HCT116 (cell line): ENCODE measurements at regions not wholly inside any gene's neighbourhood (a gene's known extent, or its start where the extent isn't known, plus 50 kb on each side); places are given as distances from the start of the nearest gene placed in this dataset.

Source experiments
- ATAC-seq: fragments of 200-7000 bp; cut with Tn5 transposase; 2 replicates; pipeline ENCODE4 v1.9.1; 2020; ENCODE audit warnings: mild to moderate bottlenecking, moderate library complexity
- BruUV-seq: library from RNA; stranded (reverse); fragments of 400-500 nt; replicated peaks from 2 replicates; lab custom pipeline; 2021; lab: Mats Ljungman, UMichigan
- CTCF ChIA-PET: fragments of 300-600 bp; sonication (Branson Sonifier 250); formaldehyde crosslinking; loops from one replicate; lab custom pipeline; 2021; ENCODE audit warnings: antibody characterized with exemption; lab: Charles Lee
- POLR2A ChIA-PET: fragments of 300-600, 350-600 bp; sonication (Branson Sonifier 250); formaldehyde crosslinking; loops from one replicate; lab custom pipeline; 2021; ENCODE audit warnings: antibody characterized with exemption; lab: Charles Lee
- RAD21 ChIA-PET, 2 experiments: fragments of 300-600 bp; sonication (Branson Sonifier 250); formaldehyde crosslinking; loops; one replicate each; lab custom pipeline; 2023; ENCODE audit warnings: low total read pairs in 2 of 2; ENCODE audit not compliant: uncharacterized antibody in 2 of 2, unreplicated experiment in 2 of 2, low non-redundant PET in 1 of 2; lab: Charles Lee
- DNase-seq: peaks from one replicate; pipeline ENCODE4 v3.0.0-alpha.2; 2010; ENCODE audit warnings: low read depth, low spot score
- H2AFZ ChIP-seq: fragments of 200-600 bp; shearing (Covaris generic), sonication (generic); 2 replicates; pipeline ENCODE4 v1.6.1; 2017; ENCODE audit warnings: low read depth, mixed run types, mixed read lengths, antibody characterized with exemption, low read length; ENCODE audit not compliant: poor library complexity, severe bottlenecking
- H3K27ac ChIP-seq: 2 replicates; pipeline ENCODE4 v1.5.1; 2012; ENCODE audit warnings: low read depth, low read length
- H3K27me3 ChIP-seq: fragments of 200-600 bp; sonication (generic); 2 replicates; pipeline ENCODE4 v1.6.1; 2016; ENCODE audit warnings: mixed run types, low read length, mixed read lengths; ENCODE audit not compliant: insufficient read depth
- H3K36me3 ChIP-seq, 2 experiments: fragments of 200-500 bp in 1 of 2; fragments of 200-600 bp in 1 of 2; sonication (Bioruptor generic) in 1 of 2; sonication (generic) in 1 of 2; 2 replicates each; pipeline versions ENCODE4 v1.5.1 to v1.6.1; 2014 to 2016; ENCODE audit warnings: low read length in 2 of 2, inconsistent platforms in 1 of 2, mixed read lengths in 1 of 2, mixed run types in 1 of 2; ENCODE audit not compliant: insufficient read depth in 2 of 2, control insufficient read depth in 1 of 2
- H3K4me1 ChIP-seq, 2 experiments: fragments of 200-600 bp in 1 of 2; sonication (generic) in 1 of 2; 2 replicates each; pipeline versions ENCODE4 v1.5.1 to v1.6.1; 2012 to 2017; ENCODE audit warnings: low read length in 2 of 2, inconsistent platforms in 1 of 2, mild to moderate bottlenecking in 1 of 2, mixed read lengths in 1 of 2, mixed run types in 1 of 2, moderate library complexity in 1 of 2; ENCODE audit not compliant: insufficient read depth in 2 of 2, control insufficient read depth in 1 of 2
- H3K4me2 ChIP-seq: fragments of 200-600 bp; sonication (generic); 2 replicates; pipeline ENCODE4 v1.6.1; 2017; ENCODE audit warnings: mixed run types, low read length, mixed read lengths
- H3K4me3 ChIP-seq, 2 experiments: fragments of 200-600 bp in 1 of 2; sonication (generic) in 1 of 2; replicated peaks in 1 of 2; 2 replicates each; pipeline ENCODE4 v1.5.1; 2011 to 2016; ENCODE audit warnings: low read length in 2 of 2, control low read depth in 1 of 2, low read depth in 1 of 2, mild to moderate bottlenecking in 1 of 2, mixed read lengths in 1 of 2, mixed run types in 1 of 2
- H3K79me2 ChIP-seq: fragments of 200-600 bp; sonication (generic); 2 replicates; pipeline ENCODE4 v1.6.1; 2017; ENCODE audit warnings: mild to moderate bottlenecking, mixed run types, low read length, moderate library complexity, mixed read lengths; ENCODE audit not compliant: insufficient read depth
- H3K9ac ChIP-seq: fragments of 200-600 bp; sonication (generic); 2 replicates; pipeline ENCODE4 v1.6.1; 2016; ENCODE audit warnings: low read length, mixed read lengths
- H3K9me2 ChIP-seq: fragments of 200-600 bp; sonication (generic), shearing (Covaris generic); 2 replicates; pipeline ENCODE4 v1.6.1; 2017; ENCODE audit warnings: mixed run types, mild to moderate bottlenecking, moderate library complexity; ENCODE audit not compliant: insufficient read depth
- H3K9me3 ChIP-seq, 2 experiments: fragments of 200-500 bp in 1 of 2; fragments of 200-600 bp in 1 of 2; sonication (Bioruptor generic) in 1 of 2; sonication (generic) in 1 of 2; 2 replicates each; pipeline ENCODE4 v1.6.1; 2014 to 2017; ENCODE audit warnings: low read length in 2 of 2, mixed read lengths in 2 of 2, inconsistent platforms in 1 of 2, low read depth in 1 of 2, mild to moderate bottlenecking in 1 of 2, mixed run types in 1 of 2, moderate library complexity in 1 of 2; ENCODE audit not compliant: control insufficient read depth in 1 of 2, insufficient read depth in 1 of 2
- H4K20me1 ChIP-seq: fragments of 200-600 bp; sonication (generic), shearing (Covaris generic); 2 replicates; pipeline ENCODE4 v1.6.1; 2017; ENCODE audit warnings: mixed run types, mild to moderate bottlenecking, moderate library complexity; ENCODE audit not compliant: insufficient read depth
- EZH2 ChIP-seq: fragments of 200-600 bp; sonication (generic); IDR thresholded peaks from 2 replicates; pipeline ENCODE4 v1.6.1; 2017; ENCODE audit warnings: antibody characterized with exemption, mixed run types
- FOSL1 ChIP-seq: IDR thresholded peaks from 2 replicates; pipeline ENCODE4 v1.6.1; 2012; ENCODE audit warnings: low read depth
- POLR2AphosphoS5 ChIP-seq: IDR thresholded peaks from 2 replicates; pipeline ENCODE4 v1.6.1; 2011; ENCODE audit warnings: mild to moderate bottlenecking, low read depth, low read length, moderate library complexity
- SRF ChIP-seq: IDR thresholded peaks from 2 replicates; pipeline ENCODE4 v1.6.1; 2012; ENCODE audit warnings: low read depth
- TCF7L2 ChIP-seq: IDR thresholded peaks from 2 replicates; pipeline ENCODE4 v1.7.0; 2011; ENCODE audit warnings: borderline replicate concordance, inconsistent platforms; ENCODE audit not compliant: insufficient read depth, insufficient read length; ENCODE audit errors: extremely low read depth
- intact Hi-C: fragments of 100-400 bp; cut with micrococcal nuclease; formaldehyde crosslinking; loops from 2 replicates; pipeline ENCODE4 v1.10.0; 2022

- Histone ChIP-seq H2AFZ (no peak overlapping the region), H3K79me2 (no peaks in the 10 kb centered on the region), H3K27ac (no peak overlapping the region), H3K9ac (no peak overlapping the region), H3K4me2 (no peak overlapping the region), H3K9me3 (no peaks in the 10 kb centered on the region), H3K9me2 (no peaks in the 10 kb centered on the region), H3K36me3 (no peaks in the 10 kb centered on the region), H3K27me3 (no peaks in the 10 kb centered on the region), H3K4me1 (no peaks in the 10 kb centered on the region), H3K4me3 (no peak overlapping the region), H4K20me1 (no peaks in the 10 kb centered on the region)
- TF ChIP-seq TCF7L2 (no peak), POLR2AphosphoS5 (no peak), SRF (no peak)
- ChIA-PET RAD21 (no interaction called here), CTCF (no interaction called here), POLR2A (no interaction called here)
- intact Hi-C loops, result no loop called here
- no peak for ATAC-seq
- no TSS peak for BruUV-seq
- no peak for DNase-seq
These were observed 239.2 kb upstream of the HS6ST1 start for GRCh38 chr2:128557831-128558241.

GRCh38 chr2:128558441-128558840 is 239.8 kb upstream of the HS6ST1 start:
- DNase-seq, result no peak
- H3K4me1 ChIP-seq, result no peaks in the 10 kb centered on the region
- H2AFZ ChIP-seq, result no peak overlapping the region
- no peaks in the 10 kb centered on the region for H3K79me2 ChIP-seq
- H3K4me3 ChIP-seq, result no peak overlapping the region
- no peaks in the 10 kb centered on the region for H3K36me3 ChIP-seq
- no peak for TF ChIP-seq FOSL1
- TF ChIP-seq EZH2, result no peak
- H3K4me2 ChIP-seq, result no peak overlapping the region
- no peaks in the 10 kb centered on the region for H3K27me3 ChIP-seq
- ChIA-PET POLR2A (no interaction called here), CTCF (no interaction called here), RAD21 (no interaction called here)
- H3K9me3 ChIP-seq, result no peaks in the 10 kb centered on the region
- no peak overlapping the region for H3K27ac ChIP-seq
- no TSS peak for BruUV-seq
- no peak for ATAC-seq
- no peaks in the 10 kb centered on the region for H4K20me1 ChIP-seq
- no peaks in the 10 kb centered on the region for H3K9me2 ChIP-seq
- intact Hi-C loops, result no loop called here
- no peak overlapping the region for H3K9ac ChIP-seq
